Peyer's patch (tissue), 4 donors: ENCODE measurements at regions not wholly inside any gene's neighbourhood (a gene's known extent, or its start where the extent isn't known, plus 50 kb on each side); places are given as distances from the start of the nearest gene placed in this dataset.

Experiments used
- DNase-seq, 3 donors: peaks; one replicate each; pipeline ENCODE4 v3.0.0-alpha.2; 2017 to 2019
- H3K27ac ChIP-seq, 4 donors: fragments of 200-600 bp; sonication (generic); one replicate each; pipeline ENCODE4 v1.5.1; 2016 to 2019
- H3K27me3 ChIP-seq, 2 donors: fragments of 200-600 bp; sonication (generic); one replicate each; pipeline ENCODE4 v1.5.1; 2019
- H3K36me3 ChIP-seq, 3 donors: fragments of 200-600 bp; sonication (generic); one replicate each; pipeline ENCODE4 v1.5.1; 2016 to 2019
- H3K4me1 ChIP-seq, 4 donors: fragments of 200-600 bp; sonication (generic); one replicate each; pipeline ENCODE4 v1.5.1; 2016 to 2019
- H3K4me3 ChIP-seq, 4 donors: fragments of 200-600 bp; sonication (generic); 1 replicate in 3 of 4; 2 replicates in 1 of 4; pipeline ENCODE4 v1.5.1; 2016 to 2019; ENCODE audit warnings: mild to moderate bottlenecking in 1 of 4
- H3K9me3 ChIP-seq, 4 donors: fragments of 200-600 bp; sonication (generic); one replicate each; pipeline ENCODE4 v1.5.1; 2016 to 2019; ENCODE audit warnings: mild to moderate bottlenecking in 1 of 4
- CTCF ChIP-seq, 6 experiments: fragments of 450-650 bp in 4 of 6; fragments of 200-600 bp in 2 of 6; sonication (generic) in 1 of 6; IDR thresholded peaks; one replicate each; pipeline ENCODE4 v1.5.1; 2017 to 2019; ENCODE audit warnings: antibody characterized with exemption in 6 of 6, mild to moderate bottlenecking in 3 of 6, moderate library complexity in 1 of 6
- POLR2A ChIP-seq, 2 donors: fragments of 450-650 bp; IDR thresholded peaks; one replicate each; pipeline ENCODE4 v1.5.1; 2017; ENCODE audit warnings: antibody characterized with exemption in 2 of 2, mild to moderate bottlenecking in 2 of 2, moderate library complexity in 2 of 2

GRCh38 chr6:21710216-21710615 lies 116.7 kb downstream of the SOX4 start:
- no peak for DNase-seq
- TF ChIP-seq POLR2A (IDR thresholded peaks at IDR 0.05) (no peak), CTCF (IDR thresholded peaks at IDR 0.05) (no peak)
- no peaks in the 10 kb centered on the region for H3K36me3 ChIP-seq
- no peaks in the 10 kb centered on the region for H3K4me1 ChIP-seq
- H3K27ac ChIP-seq = no peak overlapping the region
- H3K27me3 ChIP-seq = no peaks in the 10 kb centered on the region
- H3K4me3 ChIP-seq = no peak overlapping the region
- H3K9me3 ChIP-seq = no peaks in the 10 kb centered on the region

GRCh38 chr6:21710908-21711627 lies 117.5 kb downstream of the SOX4 start:
- H3K4me3 ChIP-seq = no peak overlapping the region
- no peak for TF ChIP-seq POLR2A (IDR thresholded peaks at IDR 0.05)
- no peak for TF ChIP-seq CTCF (IDR thresholded peaks at IDR 0.05)
- H3K27ac ChIP-seq = no peak overlapping the region
- no peaks in the 10 kb centered on the region for H3K36me3 ChIP-seq
- H3K9me3 ChIP-seq = no peaks in the 10 kb centered on the region
- H3K4me1 ChIP-seq = no peaks in the 10 kb centered on the region
- DNase-seq = no peak
- H3K27me3 ChIP-seq = no peaks in the 10 kb centered on the region

- Histone ChIP-seq H3K4me1 (no peaks in the 10 kb centered on the region), H3K36me3 (no peaks in the 10 kb centered on the region), H3K27me3 (no peaks in the 10 kb centered on the region), H3K9me3 (no peaks in the 10 kb centered on the region), H3K27ac (no peak overlapping the region), H3K4me3 (no peak overlapping the region)
- TF ChIP-seq CTCF (IDR thresholded peaks at IDR 0.05) (no peak), POLR2A (IDR thresholded peaks at IDR 0.05) (no peak)
- no peak for DNase-seq
These were observed 118.7 kb downstream of the SOX4 start for GRCh38 chr6:21712213-21712612.

- TF ChIP-seq POLR2A (IDR thresholded peaks at IDR 0.05) (no peak), CTCF (IDR thresholded peaks at IDR 0.05) (no peak)
- H3K9me3 ChIP-seq = no peaks in the 10 kb centered on the region
- no peaks in the 10 kb centered on the region for H3K27me3 ChIP-seq
- DNase-seq = no peak
- no peak overlapping the region for H3K27ac ChIP-seq
- H3K4me3 ChIP-seq = no peak overlapping the region
- H3K36me3 ChIP-seq = no peaks in the 10 kb centered on the region
- H3K4me1 ChIP-seq = no peaks in the 10 kb centered on the region
These were observed 119.9 kb downstream of the SOX4 start for GRCh38 chr6:21713481-21713880.

GRCh38 chr6:21715180-21715579 lies 121.6 kb downstream of the SOX4 start:
- TF ChIP-seq CTCF (IDR thresholded peaks at IDR 0.05) = no peak
- no peak for TF ChIP-seq POLR2A (IDR thresholded peaks at IDR 0.05)
- Histone ChIP-seq H3K27ac (no peak overlapping the region), H3K27me3 (no peaks in the 10 kb centered on the region), H3K9me3 (no peaks in the 10 kb centered on the region), H3K4me3 (no peak overlapping the region), H3K4me1 (no peaks in the 10 kb centered on the region), H3K36me3 (no peaks in the 10 kb centered on the region)
- no peak for DNase-seq

GRCh38 chr6:21722510-21722909 lies 129.0 kb downstream of the SOX4 start:
- no peaks in the 10 kb centered on the region for H3K36me3 ChIP-seq
- no peak overlapping the region for H3K27ac ChIP-seq
- no peak for DNase-seq
- no peaks in the 10 kb centered on the region for H3K27me3 ChIP-seq
- TF ChIP-seq CTCF (IDR thresholded peaks at IDR 0.05) (no peak), POLR2A (IDR thresholded peaks at IDR 0.05) (no peak)
- H3K4me3 ChIP-seq = no peak overlapping the region
- no peaks in the 10 kb centered on the region for H3K4me1 ChIP-seq
- no peaks in the 10 kb centered on the region for H3K9me3 ChIP-seq
